ENCODE measurements at regions not wholly inside any gene's neighbourhood (a gene's known extent, or its start where the extent isn't known, plus 50 kb on each side); places are given as distances from the start of the nearest gene placed in this dataset.
A peak's percentile ranks its signal among the peaks of the same experiment; 100 is the strongest.

DNA sequence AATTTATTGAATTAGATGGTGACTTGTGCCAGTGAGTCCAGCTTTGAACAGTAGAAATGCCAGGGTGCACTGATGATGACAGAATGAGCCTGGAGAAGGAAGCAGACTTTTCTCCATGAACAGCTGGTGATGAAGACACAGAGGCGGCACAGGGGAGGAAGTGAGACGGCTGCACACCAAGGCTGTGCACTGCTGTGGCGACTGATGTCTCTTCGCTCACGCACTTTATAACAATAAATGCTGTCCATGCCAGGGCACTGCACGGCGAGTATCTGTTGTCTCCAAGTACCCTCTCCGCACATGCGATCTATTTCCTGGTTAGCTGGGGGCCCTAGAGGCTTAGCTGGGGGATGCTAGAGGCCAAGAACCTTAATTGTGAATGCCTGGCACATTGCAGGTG, 175.2 kb downstream of the TMEM200C start:
- no peak for TF ChIP-seq CTCF (IDR thresholded peaks at IDR 0.05)
- ATAC-seq (no peak), DNase-seq (no peak)
- intact Hi-C loops (cut with DNase I, micrococcal nuclease) = no loop called here
- no peaks in the 10 kb centered on the region for H3K36me3 ChIP-seq (ENCODE audit: low read depth)
- no peak overlapping the region for H3K4me3 ChIP-seq
- H3K4me1 ChIP-seq (ENCODE audit: low read depth) = no peaks in the 10 kb centered on the region
- no peaks in the 10 kb centered on the region for H3K9me3 ChIP-seq

DNA sequence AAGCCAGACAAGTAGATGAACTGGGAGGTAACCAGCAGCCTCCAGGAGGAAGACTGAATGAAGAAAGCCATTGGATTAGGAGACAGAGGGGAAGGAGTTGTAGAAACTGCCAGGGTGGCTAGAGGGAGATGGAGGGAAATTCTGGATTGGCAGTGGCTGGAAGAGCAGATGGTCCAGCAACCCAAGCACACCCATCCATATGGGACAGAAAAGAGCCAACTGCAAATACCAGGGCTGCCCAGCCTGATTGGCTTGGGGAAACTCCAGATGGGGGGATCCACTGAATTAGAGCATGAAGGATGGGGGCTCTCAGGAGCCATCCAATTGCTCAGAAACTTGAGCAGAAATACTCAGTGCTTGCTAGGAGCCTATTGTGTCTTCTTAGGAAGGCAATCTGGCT, 173.5 kb upstream of the EPB41L3 start:
- intact Hi-C loops (cut with DNase I, micrococcal nuclease) = no loop called here
- Histone ChIP-seq H3K4me1 (ENCODE audit: low read depth) (no peaks in the 10 kb centered on the region), H3K36me3 (ENCODE audit: low read depth) (no peaks in the 10 kb centered on the region), H3K9me3 (no peaks in the 10 kb centered on the region), H3K4me3 (no peak overlapping the region)
- no peak for TF ChIP-seq CTCF (IDR thresholded peaks at IDR 0.05)
- ATAC-seq = no peak
- no peak for DNase-seq

- H3K4me1 ChIP-seq (ENCODE audit: low read depth) = no peaks in the 10 kb centered on the region
- TF ChIP-seq CTCF (IDR thresholded peaks at IDR 0.05) = no peak
- ATAC-seq (no peak), DNase-seq (no peak)
- H3K36me3 ChIP-seq (ENCODE audit: low read depth) = no peaks in the 10 kb centered on the region
- no peak overlapping the region for H3K4me3 ChIP-seq
- intact Hi-C loops (cut with DNase I, micrococcal nuclease) = no loop called here
- no peaks in the 10 kb centered on the region for H3K9me3 ChIP-seq
Measured at GRCh38 chr18:5710676-5711075, 166.9 kb upstream of the EPB41L3 start.

DNA sequence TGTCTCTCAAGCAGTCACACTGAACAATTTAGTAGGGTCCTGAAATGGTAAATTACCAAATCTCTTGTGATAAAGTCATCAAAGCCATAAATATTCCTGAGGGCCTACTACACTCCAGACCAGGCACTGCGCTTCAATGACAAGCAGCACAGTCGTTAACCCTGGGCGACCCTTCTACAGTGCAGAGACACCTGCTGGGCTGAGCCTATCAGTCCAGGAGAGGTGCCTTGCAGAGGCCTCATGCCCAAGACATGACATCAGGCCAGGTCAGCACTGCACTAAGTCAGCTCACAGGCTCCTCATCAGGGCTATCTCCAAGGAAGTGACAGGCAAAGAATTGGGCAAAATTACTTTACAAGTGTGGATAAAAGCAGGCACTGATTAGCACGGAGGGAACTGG, 166.4 kb upstream of the EPB41L3 start:
- Histone ChIP-seq H3K9me3 (no peaks in the 10 kb centered on the region), H3K4me1 (ENCODE audit: low read depth) (no peaks in the 10 kb centered on the region), H3K4me3 (no peak overlapping the region), H3K36me3 (ENCODE audit: low read depth) (no peaks in the 10 kb centered on the region)
- no peak for DNase-seq
- peak; percentile 26 for ATAC-seq
- intact Hi-C loops (cut with DNase I, micrococcal nuclease) = no loop called here
- TF ChIP-seq CTCF (IDR thresholded peaks at IDR 0.05) = no peak

DNA sequence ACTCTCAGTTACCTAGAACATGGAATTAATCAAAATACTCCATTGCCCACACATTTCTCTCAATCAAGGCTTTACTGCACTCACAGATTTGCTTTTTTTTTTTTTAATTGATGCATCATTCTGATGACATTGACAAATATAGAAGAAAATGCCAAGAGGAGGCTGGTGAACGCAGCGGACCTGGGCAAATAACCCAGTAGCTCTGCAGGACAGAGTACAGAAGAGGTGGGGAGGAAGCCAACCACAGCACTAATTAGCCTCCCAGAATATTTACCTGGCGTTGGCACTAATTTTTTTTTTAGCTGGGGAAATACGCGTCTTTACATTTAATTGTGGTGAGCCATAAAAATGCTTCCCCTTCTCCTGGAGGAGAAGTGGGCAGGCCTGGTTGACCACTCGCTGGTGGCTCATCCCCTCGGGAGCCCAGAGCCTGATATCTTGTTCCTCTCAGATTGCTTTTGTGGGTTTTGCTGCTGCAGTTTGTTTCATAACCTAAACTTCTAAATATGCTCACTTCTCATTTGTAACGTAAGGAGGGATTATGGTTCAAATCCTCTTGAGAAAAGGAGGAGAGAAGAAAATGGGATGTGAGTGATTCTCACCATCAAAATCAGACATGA, 165.8 kb upstream of the EPB41L3 start:
- intact Hi-C loops (cut with DNase I, micrococcal nuclease) = no loop called here
- Histone ChIP-seq H3K9me3 (no peaks in the 10 kb centered on the region), H3K36me3 (ENCODE audit: low read depth) (no peaks in the 10 kb centered on the region), H3K4me1 (ENCODE audit: low read depth) (no peaks in the 10 kb centered on the region), H3K4me3 (no peak overlapping the region)
- no peak for TF ChIP-seq CTCF (IDR thresholded peaks at IDR 0.05)
- no peak for ATAC-seq
- no peak for DNase-seq

DNA sequence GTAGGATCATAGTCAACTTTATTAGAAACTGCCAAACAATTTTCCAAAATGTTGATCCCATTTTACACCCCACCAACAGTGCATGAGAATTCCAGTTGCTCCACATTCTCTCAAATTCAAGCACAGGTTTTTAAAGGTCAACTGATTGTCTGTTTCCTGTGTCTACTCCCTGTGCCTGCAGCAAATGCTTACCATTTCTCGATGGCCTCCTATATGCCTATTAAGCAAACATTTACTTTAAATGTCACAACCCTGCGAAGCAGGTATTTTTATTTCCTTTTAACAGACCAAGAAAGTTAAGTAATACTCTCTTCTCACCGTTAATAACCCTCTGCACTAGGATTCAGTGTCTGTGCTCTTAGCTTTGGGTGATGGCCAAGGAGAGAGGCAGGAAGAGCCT, 163.8 kb upstream of the EPB41L3 start:
- DNase-seq (no peak), ATAC-seq (no peak)
- no peak for TF ChIP-seq CTCF (IDR thresholded peaks at IDR 0.05)
- H3K36me3 ChIP-seq (ENCODE audit: low read depth) = no peaks in the 10 kb centered on the region
- intact Hi-C loops (cut with DNase I, micrococcal nuclease) = no loop called here
- H3K4me3 ChIP-seq = no peak overlapping the region
- no peaks in the 10 kb centered on the region for H3K9me3 ChIP-seq
- H3K4me1 ChIP-seq (ENCODE audit: low read depth) = no peaks in the 10 kb centered on the region
